Retinal pigment epithelial cell (primary cell): ENCODE measurements at regions not wholly inside any gene's neighbourhood (a gene's known extent, or its start where the extent isn't known, plus 50 kb on each side); places are given as distances from the start of the nearest gene placed in this dataset.

ENCODE experiments used
- DNase-seq: peaks from one replicate; pipeline ENCODE4 v3.0.0-alpha.2; 2010; ENCODE audit warnings: low read depth
- H3K4me3 ChIP-seq: 2 replicates; pipeline ENCODE4 v1.5.1; 2011; ENCODE audit warnings: mild to moderate bottlenecking, low read length, control low read depth, moderate library complexity
- TF ChIP-seq, protein P1 (sequence below): conservative IDR thresholded peaks from 2 replicates; pipeline ENCODE4 v1.5.1; 2011; ENCODE audit warnings: low read depth, low read length, control low read depth, inconsistent platforms

DNA sequence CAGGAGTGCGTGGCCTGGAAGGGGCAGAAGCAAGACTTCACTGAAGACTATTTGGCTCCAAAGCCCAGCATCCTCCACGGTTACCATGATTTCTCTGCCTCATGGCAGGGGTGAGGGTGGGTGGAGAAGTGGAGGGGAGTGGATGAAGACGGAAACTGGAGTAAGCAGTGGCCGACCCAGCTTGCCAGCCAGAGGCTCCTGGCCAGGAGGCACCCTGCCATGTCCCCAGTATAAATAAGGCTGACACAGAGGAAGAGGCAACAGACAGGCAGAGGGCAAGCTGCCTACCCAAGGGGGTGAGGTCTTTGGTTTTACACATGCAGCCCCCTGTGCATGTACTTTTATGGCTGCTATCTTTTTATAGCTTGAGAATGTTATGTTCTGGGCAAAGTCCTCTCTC is 102.6 kb upstream of the TBX20 start:
- H3K4me3 ChIP-seq = no peak overlapping the region
- TF ChIP-seq, protein P1, sequence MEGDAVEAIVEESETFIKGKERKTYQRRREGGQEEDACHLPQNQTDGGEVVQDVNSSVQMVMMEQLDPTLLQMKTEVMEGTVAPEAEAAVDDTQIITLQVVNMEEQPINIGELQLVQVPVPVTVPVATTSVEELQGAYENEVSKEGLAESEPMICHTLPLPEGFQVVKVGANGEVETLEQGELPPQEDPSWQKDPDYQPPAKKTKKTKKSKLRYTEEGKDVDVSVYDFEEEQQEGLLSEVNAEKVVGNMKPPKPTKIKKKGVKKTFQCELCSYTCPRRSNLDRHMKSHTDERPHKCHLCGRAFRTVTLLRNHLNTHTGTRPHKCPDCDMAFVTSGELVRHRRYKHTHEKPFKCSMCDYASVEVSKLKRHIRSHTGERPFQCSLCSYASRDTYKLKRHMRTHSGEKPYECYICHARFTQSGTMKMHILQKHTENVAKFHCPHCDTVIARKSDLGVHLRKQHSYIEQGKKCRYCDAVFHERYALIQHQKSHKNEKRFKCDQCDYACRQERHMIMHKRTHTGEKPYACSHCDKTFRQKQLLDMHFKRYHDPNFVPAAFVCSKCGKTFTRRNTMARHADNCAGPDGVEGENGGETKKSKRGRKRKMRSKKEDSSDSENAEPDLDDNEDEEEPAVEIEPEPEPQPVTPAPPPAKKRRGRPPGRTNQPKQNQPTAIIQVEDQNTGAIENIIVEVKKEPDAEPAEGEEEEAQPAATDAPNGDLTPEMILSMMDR = no peak

DNA sequence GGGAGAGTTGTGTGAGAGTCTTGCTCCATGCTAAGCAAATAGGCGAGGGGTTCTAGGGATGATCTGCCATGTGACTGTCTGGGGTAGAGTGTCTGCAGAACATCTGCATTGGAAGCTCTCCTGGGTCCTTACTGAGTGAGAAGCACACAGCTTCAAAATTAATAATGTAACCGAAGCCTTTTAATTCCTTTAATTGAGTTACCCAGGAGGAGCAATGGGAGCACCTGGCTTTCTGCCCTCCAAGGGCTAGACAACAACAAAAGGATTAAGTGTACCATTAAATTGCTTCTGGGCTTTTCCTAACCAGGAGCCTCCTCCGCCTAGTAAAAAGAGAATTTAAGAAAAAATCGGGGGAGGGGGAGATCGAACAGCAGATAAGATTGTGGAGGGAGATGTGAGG is 102.0 kb upstream of the TBX20 start:
- TF ChIP-seq, protein P1 = no peak
- no peak overlapping the region for H3K4me3 ChIP-seq
- DNase-seq = no peak

More for the DNA sequence above, 102.6 kb upstream of the TBX20 start:
- DNase-seq = no peak

DNA sequence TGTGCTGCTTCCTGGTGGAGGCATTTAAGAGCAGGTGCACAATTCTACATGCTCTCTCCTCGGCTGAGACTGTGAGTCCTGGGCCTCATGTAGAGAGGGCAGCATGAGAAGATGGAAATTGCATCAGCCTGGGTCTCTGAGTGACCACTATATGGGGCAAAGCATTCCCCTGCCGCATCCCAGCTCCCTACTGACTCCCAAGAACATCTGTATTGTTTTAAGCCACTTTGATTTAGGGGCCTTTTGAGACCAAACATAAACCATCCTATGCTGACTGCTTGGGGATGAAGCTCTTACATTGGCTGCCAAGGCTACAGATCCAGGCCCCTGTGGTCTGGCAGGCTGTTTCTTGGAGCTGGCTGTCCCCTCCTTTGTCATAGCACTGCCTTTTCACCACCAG is 101.3 kb upstream of the TBX20 start:
- H3K4me3 ChIP-seq = no peak overlapping the region
- DNase-seq = no peak
- TF ChIP-seq, protein P1 = no peak

DNA sequence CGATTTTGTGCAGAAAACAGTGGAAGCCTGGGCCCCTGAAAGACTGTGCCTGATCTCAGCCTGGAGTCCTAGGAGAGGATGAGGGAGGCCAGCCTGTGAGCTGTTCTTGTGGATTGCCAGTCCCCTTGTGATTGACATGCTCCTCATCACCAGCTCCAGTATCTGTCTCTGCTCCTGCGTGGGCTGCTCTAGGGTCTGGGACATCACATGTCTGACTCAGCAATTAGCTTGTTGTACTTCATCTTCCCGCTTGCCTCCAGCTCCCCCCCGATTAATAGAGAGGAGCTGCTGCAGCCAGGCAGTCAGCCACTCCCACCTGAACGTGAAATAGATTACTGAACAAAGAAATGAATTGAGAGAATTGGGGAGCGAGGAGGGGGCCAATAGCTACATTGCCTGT is 99.6 kb upstream of the TBX20 start:
- no peak for DNase-seq
- H3K4me3 ChIP-seq = no peak overlapping the region
- TF ChIP-seq, protein P1 = no peak

DNA sequence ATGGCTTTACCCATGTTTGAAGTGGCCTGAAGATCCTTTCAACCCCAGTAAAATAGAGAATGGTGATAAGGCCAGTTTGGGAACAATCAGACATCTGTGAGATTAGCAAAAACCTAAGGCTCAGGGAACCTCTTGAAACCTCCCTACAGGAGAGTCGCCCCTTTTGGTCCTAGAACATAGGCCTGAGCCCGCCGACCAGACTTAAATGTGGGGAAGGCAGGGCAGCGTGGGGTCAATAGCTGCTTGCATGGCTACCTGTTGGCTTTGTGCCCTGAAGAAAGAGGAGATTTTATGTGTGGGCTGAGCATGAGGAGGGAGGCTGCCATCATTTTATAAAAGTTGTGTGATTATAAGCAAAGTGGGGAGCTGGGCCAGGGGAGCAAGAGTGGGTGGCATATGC is 97.6 kb upstream of the TBX20 start:
- no peak for DNase-seq
- TF ChIP-seq, protein P1 = no peak
- H3K4me3 ChIP-seq = no peak overlapping the region

DNA sequence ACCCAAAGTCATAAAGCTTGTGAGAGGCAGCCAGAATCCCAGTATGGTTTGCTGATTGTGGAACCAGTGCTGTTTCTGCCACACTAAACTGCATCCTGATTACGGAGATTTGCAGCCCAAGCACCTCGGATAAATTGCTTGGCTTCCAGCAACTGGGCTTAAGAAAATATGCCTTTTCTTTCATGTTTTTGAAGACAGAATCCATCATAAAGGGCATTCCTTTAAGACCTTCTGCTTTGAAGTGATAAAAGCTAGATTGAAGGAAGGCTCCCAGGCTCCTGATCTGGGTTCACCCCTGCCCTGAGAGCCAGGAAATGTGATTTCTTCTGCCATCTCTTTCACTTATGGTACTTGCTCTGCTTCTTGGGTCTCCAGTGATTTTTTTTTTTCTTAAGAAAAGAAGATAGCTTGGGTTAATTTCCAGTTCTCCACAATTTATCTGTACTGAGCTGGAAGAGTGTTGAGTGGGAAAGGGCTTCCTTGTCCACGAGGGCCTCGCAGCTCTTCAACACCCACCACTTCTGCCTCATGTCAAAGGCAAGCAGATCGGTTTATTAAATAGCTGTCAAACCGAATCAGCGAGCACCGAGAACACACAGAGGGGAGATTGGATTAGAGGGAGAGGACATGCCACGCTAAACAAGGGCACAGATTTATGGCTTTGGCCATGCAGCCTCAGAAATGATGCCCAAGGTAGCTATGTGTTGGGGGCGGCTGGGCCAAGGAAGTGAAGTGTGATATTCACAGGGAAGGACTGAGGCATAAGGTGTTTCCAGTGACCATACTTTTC is 94.9 kb upstream of the TBX20 start:
- DNase-seq = no peak
- no peak overlapping the region for H3K4me3 ChIP-seq
- TF ChIP-seq, protein P1 = no peak

DNA sequence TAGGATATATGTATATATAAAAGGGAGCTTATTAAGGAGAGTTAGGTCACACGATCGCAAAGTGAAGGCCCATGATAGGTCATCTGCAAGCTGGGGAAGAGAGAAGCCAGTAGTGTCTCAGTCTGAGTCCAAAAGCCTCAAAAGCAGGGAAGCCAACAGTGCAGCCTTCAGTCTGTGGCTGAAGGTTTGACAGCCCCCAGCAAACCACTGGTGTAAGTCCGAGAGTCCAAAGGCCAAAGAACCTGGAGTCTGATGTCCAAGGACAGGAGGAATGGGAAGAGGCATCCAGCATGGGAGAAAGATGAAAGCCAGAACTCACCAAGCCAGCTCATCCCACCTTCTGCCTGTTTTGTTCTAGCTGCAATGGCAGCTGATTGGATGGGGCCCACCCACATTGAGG is 88.9 kb upstream of the TBX20 start:
- no peak for DNase-seq
- TF ChIP-seq, protein P1 = no peak

More for the DNA sequence above, 88.9 kb upstream of the TBX20 start:
- no peak overlapping the region for H3K4me3 ChIP-seq
